SK-N-SH treated with all-trans-retinoic acid at 6 μM for 48 hours (cell line): ENCODE measurements at regions not wholly inside any gene's neighbourhood (a gene's known extent, or its start where the extent isn't known, plus 50 kb on each side); places are given as distances from the start of the nearest gene placed in this dataset.

ENCODE experiments used
- ATAC-seq: fragments of 200-7000 bp; cut with Tn5 transposase; 3 replicates; pipeline ENCODE4 v1.9.1; 2020; ENCODE audit warnings: mild to moderate bottlenecking, moderate library complexity
- ARNTL ChIP-seq: fragments of 450-650 bp; formaldehyde crosslinking; IDR thresholded peaks from 2 replicates; pipeline ENCODE4 v1.5.0; 2020; ENCODE audit warnings: low read depth, mild to moderate bottlenecking, moderate library complexity, borderline replicate concordance
- BACH2 ChIP-seq: fragments of 250-450 bp; sonication (Bioruptor Pico); IDR thresholded peaks from 2 replicates; pipeline ENCODE4 v1.9.0; 2021; ENCODE audit warnings: mild to moderate bottlenecking, borderline replicate concordance
- CSDC2 ChIP-seq: fragments of 250-450 bp; sonication (Bioruptor Pico); IDR thresholded peaks from 2 replicates; pipeline ENCODE4 v1.5.0; 2020; ENCODE audit warnings: mild to moderate bottlenecking, moderate library complexity
- ESRRG ChIP-seq: fragments of 250-450 bp; sonication (Bioruptor Pico); IDR thresholded peaks from 2 replicates; pipeline ENCODE4 v1.6.1; 2021; ENCODE audit warnings: mild to moderate bottlenecking
- GLIS3 ChIP-seq: fragments of 250-450 bp; sonication (Bioruptor Pico); IDR thresholded peaks from 2 replicates; pipeline ENCODE4 v1.5.0; 2020; ENCODE audit warnings: mild to moderate bottlenecking, moderate library complexity
- ISL1 ChIP-seq: fragments of 250-450 bp; sonication (Bioruptor Pico); IDR thresholded peaks from 2 replicates; pipeline ENCODE4 v2.1.2; 2022; ENCODE audit warnings: mild to moderate bottlenecking, moderate library complexity
- PPARA ChIP-seq: fragments of 250-450 bp; sonication (Bioruptor Pico); IDR thresholded peaks from 2 replicates; pipeline ENCODE4 v1.5.0; 2020; ENCODE audit warnings: mild to moderate bottlenecking, borderline replicate concordance
- RARB ChIP-seq: fragments of 250-450 bp; sonication (Bioruptor Pico); IDR thresholded peaks from 2 replicates; pipeline ENCODE4 v1.8.0; 2021; ENCODE audit warnings: mild to moderate bottlenecking, moderate library complexity
- SNAI2 ChIP-seq: fragments of 250-450 bp; sonication (Bioruptor Pico); IDR thresholded peaks from 2 replicates; pipeline ENCODE4 v1.5.0; 2020; ENCODE audit warnings: mild to moderate bottlenecking, moderate library complexity
- TOX ChIP-seq: fragments of 250-450 bp; sonication (Bioruptor Pico); IDR thresholded peaks from 2 replicates; pipeline ENCODE4 v1.8.0; 2021; ENCODE audit warnings: mild to moderate bottlenecking, moderate library complexity, borderline replicate concordance
- ZC3H10 ChIP-seq: fragments of 250-450 bp; sonication (Bioruptor Pico); IDR thresholded peaks from 2 replicates; pipeline ENCODE4 v1.5.1; 2021; ENCODE audit warnings: mild to moderate bottlenecking, moderate library complexity
- ZFP3 ChIP-seq: fragments of 250-450 bp; sonication (Bioruptor Pico); IDR thresholded peaks from 2 replicates; pipeline ENCODE4 v1.5.0; 2020; ENCODE audit warnings: mild to moderate bottlenecking, moderate library complexity
- ZFP30 ChIP-seq: fragments of 450-650 bp; formaldehyde crosslinking; IDR thresholded peaks from 2 replicates; pipeline ENCODE4 v1.5.0; 2022; ENCODE audit warnings: mild to moderate bottlenecking, moderate library complexity
- ZNF70 ChIP-seq: fragments of 450-650 bp; formaldehyde crosslinking; IDR thresholded peaks from 2 replicates; pipeline ENCODE4 v1.5.0; 2020; ENCODE audit warnings: mild to moderate bottlenecking, moderate library complexity
- ZNF8 ChIP-seq: fragments of 450-650 bp; formaldehyde crosslinking; IDR thresholded peaks from 2 replicates; pipeline ENCODE4 v1.5.0; 2020; ENCODE audit warnings: mild to moderate bottlenecking, moderate library complexity
- TF ChIP-seq, protein P1 (sequence below): fragments of 250-450 bp; sonication (Bioruptor Pico); IDR thresholded peaks from 2 replicates; pipeline ENCODE4 v1.5.1; 2021; ENCODE audit warnings: mild to moderate bottlenecking, moderate library complexity
- TF ChIP-seq, protein P2 (sequence below): fragments of 250-450 bp; sonication (Bioruptor Pico); IDR thresholded peaks from 2 replicates; pipeline ENCODE4 v1.5.0; 2020; ENCODE audit warnings: mild to moderate bottlenecking, moderate library complexity
- TF ChIP-seq, protein P3 (sequence below): fragments of 250-450 bp; sonication (Bioruptor Pico); IDR thresholded peaks from 2 replicates; pipeline ENCODE4 v1.8.0; 2020; ENCODE audit warnings: mild to moderate bottlenecking, moderate library complexity, borderline replicate concordance
- TF ChIP-seq, protein P4 (sequence below): fragments of 250-450 bp; sonication (Bioruptor Pico); IDR thresholded peaks from 2 replicates; pipeline ENCODE4 v1.8.0; 2021; ENCODE audit warnings: low read depth, mild to moderate bottlenecking, moderate library complexity, borderline replicate concordance

DNA sequence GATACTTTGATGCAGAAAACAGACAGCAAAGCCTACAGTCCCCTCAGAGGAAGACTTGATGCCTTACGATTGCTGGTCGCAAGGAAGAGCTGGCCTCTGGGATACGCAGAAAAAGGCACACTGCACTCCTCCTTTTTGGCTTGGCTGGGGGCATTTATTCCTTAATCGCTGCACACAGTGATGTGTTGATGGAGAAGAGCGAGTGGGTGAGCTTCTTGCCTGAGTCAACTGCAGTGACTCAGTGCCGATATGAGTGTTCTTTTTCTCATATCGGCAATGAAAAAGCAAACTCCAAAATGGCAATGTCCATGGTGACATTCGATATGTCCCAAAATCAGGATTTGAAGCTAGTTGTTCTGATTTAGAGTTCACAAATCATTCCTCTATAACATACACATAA is 794.8 kb downstream of the HACE1 start:
- no peak for TF ChIP-seq ZNF8 (CRISPR knock-in tag)
- no peak for TF ChIP-seq ARNTL (CRISPR knock-in tag)
- no peak for TF ChIP-seq ZNF70 (CRISPR knock-in tag)
- TF ChIP-seq, protein P1, sequence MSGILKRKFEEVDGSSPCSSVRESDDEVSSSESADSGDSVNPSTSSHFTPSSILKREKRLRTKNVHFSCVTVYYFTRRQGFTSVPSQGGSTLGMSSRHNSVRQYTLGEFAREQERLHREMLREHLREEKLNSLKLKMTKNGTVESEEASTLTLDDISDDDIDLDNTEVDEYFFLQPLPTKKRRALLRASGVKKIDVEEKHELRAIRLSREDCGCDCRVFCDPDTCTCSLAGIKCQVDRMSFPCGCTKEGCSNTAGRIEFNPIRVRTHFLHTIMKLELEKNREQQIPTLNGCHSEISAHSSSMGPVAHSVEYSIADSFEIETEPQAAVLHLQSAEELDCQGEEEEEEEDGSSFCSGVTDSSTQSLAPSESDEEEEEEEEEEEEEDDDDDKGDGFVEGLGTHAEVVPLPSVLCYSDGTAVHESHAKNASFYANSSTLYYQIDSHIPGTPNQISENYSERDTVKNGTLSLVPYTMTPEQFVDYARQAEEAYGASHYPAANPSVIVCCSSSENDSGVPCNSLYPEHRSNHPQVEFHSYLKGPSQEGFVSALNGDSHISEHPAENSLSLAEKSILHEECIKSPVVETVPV (CRISPR knock-in tag): no peak
- TF ChIP-seq TOX: no peak
- TF ChIP-seq, protein P2, sequence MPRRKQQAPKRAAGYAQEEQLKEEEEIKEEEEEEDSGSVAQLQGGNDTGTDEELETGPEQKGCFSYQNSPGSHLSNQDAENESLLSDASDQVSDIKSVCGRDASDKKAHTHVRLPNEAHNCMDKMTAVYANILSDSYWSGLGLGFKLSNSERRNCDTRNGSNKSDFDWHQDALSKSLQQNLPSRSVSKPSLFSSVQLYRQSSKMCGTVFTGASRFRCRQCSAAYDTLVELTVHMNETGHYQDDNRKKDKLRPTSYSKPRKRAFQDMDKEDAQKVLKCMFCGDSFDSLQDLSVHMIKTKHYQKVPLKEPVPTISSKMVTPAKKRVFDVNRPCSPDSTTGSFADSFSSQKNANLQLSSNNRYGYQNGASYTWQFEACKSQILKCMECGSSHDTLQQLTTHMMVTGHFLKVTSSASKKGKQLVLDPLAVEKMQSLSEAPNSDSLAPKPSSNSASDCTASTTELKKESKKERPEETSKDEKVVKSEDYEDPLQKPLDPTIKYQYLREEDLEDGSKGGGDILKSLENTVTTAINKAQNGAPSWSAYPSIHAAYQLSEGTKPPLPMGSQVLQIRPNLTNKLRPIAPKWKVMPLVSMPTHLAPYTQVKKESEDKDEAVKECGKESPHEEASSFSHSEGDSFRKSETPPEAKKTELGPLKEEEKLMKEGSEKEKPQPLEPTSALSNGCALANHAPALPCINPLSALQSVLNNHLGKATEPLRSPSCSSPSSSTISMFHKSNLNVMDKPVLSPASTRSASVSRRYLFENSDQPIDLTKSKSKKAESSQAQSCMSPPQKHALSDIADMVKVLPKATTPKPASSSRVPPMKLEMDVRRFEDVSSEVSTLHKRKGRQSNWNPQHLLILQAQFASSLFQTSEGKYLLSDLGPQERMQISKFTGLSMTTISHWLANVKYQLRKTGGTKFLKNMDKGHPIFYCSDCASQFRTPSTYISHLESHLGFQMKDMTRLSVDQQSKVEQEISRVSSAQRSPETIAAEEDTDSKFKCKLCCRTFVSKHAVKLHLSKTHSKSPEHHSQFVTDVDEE (CRISPR knock-in tag): no peak
- no peak for TF ChIP-seq ZFP30
- no peak for ATAC-seq

DNA sequence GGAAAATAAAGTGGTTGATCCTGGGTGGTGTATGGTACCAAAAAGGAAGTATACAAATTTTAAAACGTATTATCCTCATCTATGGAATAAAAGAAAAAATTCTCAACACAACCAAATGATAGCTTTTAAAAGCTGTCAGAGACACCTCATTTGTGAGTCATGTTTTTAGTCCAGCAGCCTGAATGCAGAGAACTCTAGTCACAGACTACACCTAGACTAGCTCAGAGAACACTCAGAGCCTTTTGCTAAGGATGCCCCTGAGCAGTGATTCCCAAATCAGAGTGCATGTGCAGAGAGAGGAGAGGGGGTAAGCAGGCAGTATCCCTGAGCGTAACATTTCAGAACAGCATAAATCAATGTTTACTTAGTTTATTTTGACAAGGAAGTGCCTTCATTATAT is 809.3 kb downstream of the HACE1 start:
- no peak for ATAC-seq
- TF ChIP-seq, protein P3, sequence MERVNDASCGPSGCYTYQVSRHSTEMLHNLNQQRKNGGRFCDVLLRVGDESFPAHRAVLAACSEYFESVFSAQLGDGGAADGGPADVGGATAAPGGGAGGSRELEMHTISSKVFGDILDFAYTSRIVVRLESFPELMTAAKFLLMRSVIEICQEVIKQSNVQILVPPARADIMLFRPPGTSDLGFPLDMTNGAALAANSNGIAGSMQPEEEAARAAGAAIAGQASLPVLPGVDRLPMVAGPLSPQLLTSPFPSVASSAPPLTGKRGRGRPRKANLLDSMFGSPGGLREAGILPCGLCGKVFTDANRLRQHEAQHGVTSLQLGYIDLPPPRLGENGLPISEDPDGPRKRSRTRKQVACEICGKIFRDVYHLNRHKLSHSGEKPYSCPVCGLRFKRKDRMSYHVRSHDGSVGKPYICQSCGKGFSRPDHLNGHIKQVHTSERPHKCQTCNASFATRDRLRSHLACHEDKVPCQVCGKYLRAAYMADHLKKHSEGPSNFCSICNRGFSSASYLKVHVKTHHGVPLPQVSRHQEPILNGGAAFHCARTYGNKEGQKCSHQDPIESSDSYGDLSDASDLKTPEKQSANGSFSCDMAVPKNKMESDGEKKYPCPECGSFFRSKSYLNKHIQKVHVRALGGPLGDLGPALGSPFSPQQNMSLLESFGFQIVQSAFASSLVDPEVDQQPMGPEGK: no peak
- TF ChIP-seq GLIS3 (CRISPR knock-in tag) (no peak), PPARA (no peak), ZFP3 (CRISPR knock-in tag) (no peak), BACH2 (CRISPR knock-in tag) (no peak), ZNF70 (CRISPR knock-in tag) (no peak), ZC3H10 (CRISPR knock-in tag) (no peak)

DNA sequence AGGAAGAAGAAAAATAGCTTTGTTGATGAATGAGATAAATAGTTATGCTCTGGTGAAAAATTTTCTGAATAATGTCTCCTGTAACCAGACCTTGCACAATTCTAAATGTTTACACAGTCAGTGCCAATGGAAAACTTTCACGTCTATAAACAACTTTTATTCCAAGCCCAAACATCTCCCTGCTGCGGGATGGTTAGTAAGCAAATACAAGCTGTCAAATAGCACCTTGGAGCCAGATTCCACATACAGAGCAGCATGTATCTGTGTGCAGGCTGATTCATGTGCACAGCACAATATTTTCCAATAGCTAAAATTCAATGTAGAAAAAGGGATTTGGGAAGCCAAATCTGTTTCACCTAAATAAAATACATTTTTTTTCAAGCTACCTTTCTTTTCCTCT is 813.3 kb downstream of the HACE1 start:
- TF ChIP-seq PPARA (no peak), ZFP30 (no peak), CSDC2 (CRISPR knock-in tag) (no peak), ZFP3 (CRISPR knock-in tag) (no peak)

DNA sequence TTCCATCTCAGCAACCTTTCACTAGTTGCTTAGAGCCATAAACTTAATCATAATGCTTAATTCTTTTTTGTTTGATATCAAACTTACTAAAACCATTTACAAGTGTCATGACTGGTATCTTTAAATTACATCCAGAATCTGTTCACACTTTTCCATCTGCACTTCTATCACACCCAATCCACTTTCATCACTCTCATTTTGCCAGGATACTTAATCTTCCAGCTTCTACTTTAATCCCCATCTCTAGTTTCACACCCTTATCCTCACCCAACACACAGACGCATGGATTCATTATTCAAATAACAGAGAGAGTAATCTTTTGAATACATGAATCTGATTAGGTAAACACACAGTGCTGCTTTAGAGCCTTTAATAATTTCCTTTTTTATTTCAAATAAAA is 828.4 kb downstream of the HACE1 start:
- no peak for ATAC-seq
- no peak for TF ChIP-seq RARB (CRISPR knock-in tag)
- TF ChIP-seq PPARA: no peak
- TF ChIP-seq TOX: no peak
- TF ChIP-seq ZFP3 (CRISPR knock-in tag): no peak
- TF ChIP-seq, protein P4, sequence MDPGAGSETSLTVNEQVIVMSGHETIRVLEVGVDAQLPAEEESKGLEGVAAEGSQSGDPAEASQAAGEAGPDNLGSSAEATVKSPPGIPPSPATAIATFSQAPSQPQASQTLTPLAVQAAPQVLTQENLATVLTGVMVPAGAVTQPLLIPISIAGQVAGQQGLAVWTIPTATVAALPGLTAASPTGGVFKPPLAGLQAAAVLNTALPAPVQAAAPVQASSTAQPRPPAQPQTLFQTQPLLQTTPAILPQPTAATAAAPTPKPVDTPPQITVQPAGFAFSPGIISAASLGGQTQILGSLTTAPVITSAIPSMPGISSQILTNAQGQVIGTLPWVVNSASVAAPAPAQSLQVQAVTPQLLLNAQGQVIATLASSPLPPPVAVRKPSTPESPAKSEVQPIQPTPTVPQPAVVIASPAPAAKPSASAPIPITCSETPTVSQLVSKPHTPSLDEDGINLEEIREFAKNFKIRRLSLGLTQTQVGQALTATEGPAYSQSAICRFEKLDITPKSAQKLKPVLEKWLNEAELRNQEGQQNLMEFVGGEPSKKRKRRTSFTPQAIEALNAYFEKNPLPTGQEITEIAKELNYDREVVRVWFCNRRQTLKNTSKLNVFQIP (CRISPR knock-in tag): no peak
- TF ChIP-seq, protein P2 (CRISPR knock-in tag): no peak
- no peak for TF ChIP-seq ESRRG
- TF ChIP-seq, protein P3: no peak
- no peak for TF ChIP-seq ARNTL (CRISPR knock-in tag)
- TF ChIP-seq, protein P1 (CRISPR knock-in tag): no peak
- no peak for TF ChIP-seq GLIS3 (CRISPR knock-in tag)
- TF ChIP-seq ISL1 (CRISPR knock-in tag): no peak
- TF ChIP-seq SNAI2 (CRISPR knock-in tag): no peak

More for the DNA sequence above, 813.3 kb downstream of the HACE1 start:
- no peak for ATAC-seq
